Coronary artery (tissue), 2 donors: ENCODE measurements at regions not wholly inside any gene's neighbourhood (a gene's known extent, or its start where the extent isn't known, plus 50 kb on each side); places are given as distances from the start of the nearest gene placed in this dataset.

ENCODE experiments used
- DNase-seq: peaks from one replicate; pipeline ENCODE4 v3.0.0-alpha.2; 2017; ENCODE audit warnings: low spot score
- H3K27ac ChIP-seq, 2 donors: fragments of 200-600 bp; sonication (generic); one replicate each; pipeline ENCODE4 v1.5.1; 2016 to 2019
- H3K4me3 ChIP-seq: fragments of 200-600 bp; sonication (generic); 2 replicates; pipeline ENCODE4 v1.5.1; 2016; ENCODE audit warnings: mild to moderate bottlenecking, moderate library complexity
- TF ChIP-seq, protein P1 (sequence below): fragments of 200-600 bp; sonication (generic); IDR thresholded peaks from one replicate; pipeline ENCODE4 v1.5.1; 2019; ENCODE audit warnings: antibody characterized with exemption

DNA sequence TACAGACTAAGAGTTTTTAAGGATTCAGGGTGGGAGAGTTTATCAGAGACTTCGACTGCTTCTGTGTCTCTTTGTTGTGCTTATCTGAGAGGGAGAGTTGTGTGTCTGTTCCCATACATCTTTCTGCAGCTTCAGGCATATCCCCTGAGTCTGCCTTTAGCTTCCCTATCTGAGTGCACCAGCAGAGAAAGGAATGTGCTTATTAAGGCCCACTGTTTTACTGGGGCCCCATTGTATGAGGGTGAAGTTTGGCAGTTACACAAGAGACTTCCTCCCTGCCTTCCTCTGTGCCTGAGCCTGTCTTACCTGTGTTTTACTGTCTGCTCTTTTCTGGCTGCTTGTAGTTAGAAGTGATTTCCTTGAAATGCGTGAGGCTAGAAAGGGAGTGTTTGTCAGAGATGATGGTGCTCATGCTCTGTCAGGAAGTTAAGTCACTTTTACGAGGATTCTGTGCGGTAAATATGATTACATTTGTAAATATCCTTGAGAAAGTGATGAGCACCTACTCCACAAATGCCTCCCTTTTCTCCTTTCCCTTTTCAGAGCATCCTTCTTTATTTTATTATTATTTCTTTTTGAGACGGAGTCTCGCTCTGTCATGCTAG, 1228.9 kb upstream of the MIR17HG start:
- DNase-seq: no peak
- TF ChIP-seq, protein P1, sequence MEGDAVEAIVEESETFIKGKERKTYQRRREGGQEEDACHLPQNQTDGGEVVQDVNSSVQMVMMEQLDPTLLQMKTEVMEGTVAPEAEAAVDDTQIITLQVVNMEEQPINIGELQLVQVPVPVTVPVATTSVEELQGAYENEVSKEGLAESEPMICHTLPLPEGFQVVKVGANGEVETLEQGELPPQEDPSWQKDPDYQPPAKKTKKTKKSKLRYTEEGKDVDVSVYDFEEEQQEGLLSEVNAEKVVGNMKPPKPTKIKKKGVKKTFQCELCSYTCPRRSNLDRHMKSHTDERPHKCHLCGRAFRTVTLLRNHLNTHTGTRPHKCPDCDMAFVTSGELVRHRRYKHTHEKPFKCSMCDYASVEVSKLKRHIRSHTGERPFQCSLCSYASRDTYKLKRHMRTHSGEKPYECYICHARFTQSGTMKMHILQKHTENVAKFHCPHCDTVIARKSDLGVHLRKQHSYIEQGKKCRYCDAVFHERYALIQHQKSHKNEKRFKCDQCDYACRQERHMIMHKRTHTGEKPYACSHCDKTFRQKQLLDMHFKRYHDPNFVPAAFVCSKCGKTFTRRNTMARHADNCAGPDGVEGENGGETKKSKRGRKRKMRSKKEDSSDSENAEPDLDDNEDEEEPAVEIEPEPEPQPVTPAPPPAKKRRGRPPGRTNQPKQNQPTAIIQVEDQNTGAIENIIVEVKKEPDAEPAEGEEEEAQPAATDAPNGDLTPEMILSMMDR: no peak
- Histone ChIP-seq H3K4me3 (no peak overlapping the region), H3K27ac (no peak overlapping the region)

DNA sequence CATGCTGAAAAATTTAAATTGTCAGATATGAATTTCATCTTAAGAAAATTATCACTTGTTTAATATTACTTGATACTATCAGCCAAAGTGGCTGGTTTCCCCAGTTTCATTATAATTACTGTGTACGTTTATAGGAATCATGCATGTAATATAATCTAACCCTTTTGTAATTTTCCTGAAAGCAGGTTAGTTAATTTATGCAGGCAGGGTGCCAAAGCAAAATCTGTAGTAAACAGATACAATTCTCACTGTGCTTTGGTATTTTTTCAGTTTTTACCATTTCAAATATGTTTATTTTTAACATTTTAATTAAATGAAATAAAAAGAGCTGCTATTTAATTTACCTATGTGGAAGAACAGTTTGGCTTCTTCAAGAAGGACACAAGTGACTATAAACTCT, 1227.5 kb upstream of the MIR17HG start:
- no peak for DNase-seq
- H3K4me3 ChIP-seq: no peak overlapping the region

DNA sequence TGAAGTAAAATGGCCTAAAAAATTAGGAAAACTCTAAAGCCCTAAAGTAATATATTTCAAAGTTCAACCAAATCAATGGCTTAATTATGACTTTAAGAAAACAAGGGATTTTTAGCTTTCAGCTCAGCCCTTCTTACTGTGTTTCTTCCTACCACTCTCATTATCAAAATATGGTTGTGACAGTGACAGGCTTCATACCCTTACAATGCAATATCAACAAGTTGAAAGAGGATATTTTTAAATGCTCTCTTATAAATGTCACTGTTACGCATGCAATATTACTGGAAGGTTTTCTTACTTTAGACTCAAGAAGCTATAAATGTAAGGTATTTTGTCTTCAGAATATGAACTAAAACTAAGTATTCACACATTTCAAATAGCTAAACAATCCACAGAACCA, 1225.7 kb upstream of the MIR17HG start:
- TF ChIP-seq, protein P1: no peak
- no peak for DNase-seq
- Histone ChIP-seq H3K27ac (no peak overlapping the region), H3K4me3 (no peak overlapping the region)

More for the DNA sequence above, 1227.5 kb upstream of the MIR17HG start:
- TF ChIP-seq, protein P1: no peak
- no peak overlapping the region for H3K27ac ChIP-seq

DNA sequence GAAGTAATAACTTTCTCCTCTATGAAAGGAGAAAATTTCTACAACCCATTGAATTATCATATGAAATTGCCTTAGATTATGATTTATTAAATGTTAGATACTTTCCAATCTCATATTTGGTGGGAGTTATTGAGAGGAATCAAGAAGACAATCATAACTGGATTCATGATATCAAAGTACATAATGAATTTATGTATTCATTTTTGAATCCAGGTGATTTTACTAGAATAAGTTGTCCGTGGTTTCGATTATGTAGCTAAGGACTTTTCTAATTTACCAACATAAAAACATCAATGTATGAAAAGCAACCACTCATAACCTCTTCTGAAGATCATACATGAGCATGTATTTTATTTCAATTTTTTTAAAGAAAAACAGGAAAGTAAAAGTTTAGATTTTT, 1225.0 kb upstream of the MIR17HG start:
- Histone ChIP-seq H3K27ac (no peak overlapping the region), H3K4me3 (no peak overlapping the region)
- no peak for DNase-seq
- TF ChIP-seq, protein P1: no peak

DNA sequence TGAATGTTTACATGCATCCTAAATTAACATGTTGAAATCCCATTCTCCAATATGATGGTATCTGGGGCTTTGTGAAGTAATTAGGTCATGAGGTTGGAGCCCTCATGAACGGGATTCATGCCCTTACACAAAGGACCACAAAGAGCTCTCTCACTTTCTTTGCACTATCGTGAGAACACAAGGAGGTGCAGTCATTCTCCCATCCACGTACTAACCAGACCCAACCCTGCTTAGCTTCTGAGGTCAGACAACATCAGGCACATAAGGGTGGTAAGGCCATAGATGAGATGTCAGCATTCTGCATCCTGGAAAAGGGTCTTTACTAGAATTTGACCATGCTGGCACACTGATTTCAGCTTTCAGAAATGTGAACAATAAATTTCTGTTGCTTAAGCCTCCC, 1211.9 kb upstream of the MIR17HG start:
- DNase-seq: no peak
- TF ChIP-seq, protein P1: no peak
- Histone ChIP-seq H3K27ac (no peak overlapping the region), H3K4me3 (no peak overlapping the region)

DNA sequence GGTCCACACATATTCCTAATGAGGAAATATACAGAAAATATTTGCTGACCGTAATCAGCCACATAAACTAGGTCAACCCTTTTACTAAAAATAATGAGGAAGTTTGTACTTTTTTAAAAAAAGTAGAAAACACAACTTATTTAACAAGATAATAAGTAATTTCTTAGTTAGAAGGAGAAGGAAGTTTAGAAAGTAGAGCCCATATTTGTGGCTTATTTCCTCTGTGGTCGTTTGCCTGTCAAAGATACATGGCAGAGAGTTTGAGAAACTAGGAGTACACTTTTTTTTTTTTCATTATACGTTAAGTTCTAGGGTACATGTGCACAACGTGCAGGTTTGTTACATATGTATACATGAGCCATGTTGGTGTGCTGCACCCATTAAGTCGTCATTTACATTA, 1205.2 kb upstream of the MIR17HG start:
- Histone ChIP-seq H3K27ac (no peak overlapping the region), H3K4me3 (no peak overlapping the region)
- TF ChIP-seq, protein P1: no peak
- no peak for DNase-seq

DNA sequence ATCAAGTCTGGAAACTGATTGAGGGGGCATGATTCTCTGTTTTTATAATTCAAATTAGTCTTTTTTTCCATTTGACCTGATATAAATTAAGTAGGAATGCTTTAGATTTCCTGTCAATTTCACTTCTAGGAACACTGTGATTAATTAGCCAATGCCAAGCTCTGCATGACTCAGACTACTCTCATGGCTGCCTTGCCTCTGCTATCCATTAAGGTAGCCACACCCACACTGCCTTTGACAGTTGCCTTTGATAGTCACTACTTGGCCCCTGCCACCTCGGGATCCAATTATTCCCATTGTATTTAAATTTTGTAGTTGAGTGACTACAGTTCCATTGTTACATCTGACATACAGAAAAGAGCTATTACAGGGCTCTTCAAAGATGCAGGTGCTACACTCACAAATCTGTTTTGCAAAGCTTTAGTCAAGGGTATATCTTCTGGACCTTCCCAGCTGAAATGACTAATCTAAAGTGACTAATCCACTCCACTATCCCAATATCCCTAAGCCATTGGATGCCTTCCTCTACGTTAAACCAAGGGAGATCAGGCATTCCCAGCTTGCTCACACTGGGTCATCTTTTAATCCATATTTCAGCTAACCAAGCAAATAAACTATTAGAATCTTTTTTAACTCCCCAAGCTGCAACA, 1193.1 kb upstream of the MIR17HG start:
- no peak overlapping the region for H3K4me3 ChIP-seq
- TF ChIP-seq, protein P1: no peak
- no peak for DNase-seq
- H3K27ac ChIP-seq: no peak overlapping the region
